ENCODE measurements at regions not wholly inside any gene's neighbourhood (a gene's known extent, or its start where the extent isn't known, plus 50 kb on each side); places are given as distances from the start of the nearest gene placed in this dataset.
A peak's percentile ranks its signal among the peaks of the same experiment; 100 is the strongest.
"Not testable (repeated sequence)": the region's sequence is repeated elsewhere in the genome, so short reads cannot be mapped to it uniquely, and the experiment has no call there.

DNA sequence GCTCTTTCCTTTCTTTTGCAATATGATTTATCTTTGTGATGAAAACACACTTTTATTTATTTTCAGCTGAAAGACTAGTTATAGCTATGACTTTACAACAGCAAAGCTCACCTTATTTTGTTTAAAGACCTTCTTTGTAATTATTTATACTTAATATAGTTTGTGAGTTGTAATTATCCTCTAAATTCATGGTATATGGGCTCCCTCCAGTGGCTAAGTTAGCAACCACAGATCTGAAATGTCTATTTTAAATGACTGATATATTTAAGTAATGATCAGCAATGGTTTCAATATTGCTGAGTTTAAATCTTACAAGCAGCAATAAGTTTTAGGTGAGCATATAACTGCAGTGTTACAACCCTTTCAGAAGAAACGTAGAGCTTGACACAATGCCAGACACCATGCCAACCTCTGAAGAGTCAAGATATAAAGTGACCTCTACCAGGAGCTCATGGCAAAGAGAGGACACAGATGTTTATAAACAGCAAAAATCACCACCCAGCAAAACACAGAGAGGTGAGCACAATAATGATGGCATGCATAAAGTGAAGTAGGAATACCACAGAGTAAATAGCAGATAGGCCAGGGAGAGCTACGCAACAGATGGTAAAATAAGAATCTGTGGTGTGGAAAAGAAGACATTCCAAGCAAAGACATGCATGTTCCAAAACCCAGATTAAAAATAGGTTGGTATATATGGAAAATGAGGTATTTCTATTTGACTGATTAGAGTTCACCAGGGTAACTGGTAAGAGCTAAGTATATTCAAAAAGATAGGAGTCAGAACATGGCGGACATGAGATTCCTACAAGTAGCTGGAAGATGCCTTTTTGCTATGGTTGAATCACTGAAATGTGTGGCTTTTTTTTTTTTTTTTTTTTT, 143.7 kb upstream of the ZNF385D start:
- peak; percentile 29 for DNase-seq (ENCODE audit: low read depth)

DNA sequence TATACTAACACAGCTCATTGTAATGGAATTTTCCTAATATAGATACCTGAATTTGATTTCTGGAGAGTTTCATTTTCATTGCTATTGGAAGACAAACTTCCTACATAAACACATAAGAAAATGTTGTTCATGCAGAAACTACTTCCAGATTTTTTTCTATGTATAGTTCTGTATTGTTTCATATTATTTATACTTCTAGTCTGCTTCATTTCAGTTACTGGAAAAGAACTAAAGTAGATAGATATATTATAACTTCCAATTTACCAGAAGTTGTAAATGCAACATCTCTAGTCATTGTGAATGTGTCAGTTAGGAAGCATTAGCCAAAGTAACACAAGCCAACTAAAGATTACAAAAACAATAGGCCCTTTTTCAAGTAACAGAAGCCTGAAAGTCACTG, 147.3 kb upstream of the ZNF385D start:
- DNase-seq (ENCODE audit: low read depth) = no peak

DNA sequence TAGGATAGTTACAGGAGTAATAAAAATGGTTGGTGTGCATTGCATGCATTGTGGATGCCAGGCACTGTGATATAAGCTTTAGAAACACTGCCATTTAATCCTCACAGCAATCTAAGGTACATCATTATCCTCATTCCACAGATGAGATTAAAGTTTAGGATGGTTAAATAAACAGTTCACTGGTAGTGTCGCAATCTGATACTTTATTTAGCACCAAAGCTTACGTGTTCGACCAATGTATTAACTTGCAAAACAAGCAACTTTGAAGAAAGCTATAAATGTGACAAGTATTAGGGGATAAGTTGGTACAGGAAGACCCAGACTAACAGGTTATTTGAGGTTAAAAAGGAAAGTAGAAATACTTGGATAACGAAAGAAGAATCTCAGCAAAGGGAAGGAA, 150.5 kb upstream of the ZNF385D start:
- DNase-seq (ENCODE audit: low read depth) = peak; percentile 27

GRCh38 chr3:21902956-21903355, 151.9 kb upstream of the ZNF385D start:
- DNase-seq (ENCODE audit: low read depth) = no peak

DNA sequence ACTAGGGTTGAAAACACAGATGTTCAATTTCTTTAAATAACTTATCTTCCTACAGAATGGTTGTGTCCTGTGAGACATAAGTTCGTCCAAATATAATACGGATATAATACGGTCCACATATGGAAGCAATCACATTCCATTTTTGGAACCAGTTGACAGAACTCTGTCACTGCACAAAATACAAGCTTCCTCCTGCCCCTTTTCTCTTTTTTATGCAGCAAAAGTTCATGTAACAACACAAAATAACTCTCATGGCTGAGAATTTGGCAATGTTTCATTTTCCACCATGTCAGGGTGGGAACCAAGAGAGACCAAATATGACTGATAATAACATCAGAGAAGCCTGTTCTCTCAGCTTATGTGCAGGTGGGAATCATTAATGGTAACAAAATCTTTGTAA, 158.1 kb upstream of the ZNF385D start:
- DNase-seq (ENCODE audit: low read depth) = no peak

DNA sequence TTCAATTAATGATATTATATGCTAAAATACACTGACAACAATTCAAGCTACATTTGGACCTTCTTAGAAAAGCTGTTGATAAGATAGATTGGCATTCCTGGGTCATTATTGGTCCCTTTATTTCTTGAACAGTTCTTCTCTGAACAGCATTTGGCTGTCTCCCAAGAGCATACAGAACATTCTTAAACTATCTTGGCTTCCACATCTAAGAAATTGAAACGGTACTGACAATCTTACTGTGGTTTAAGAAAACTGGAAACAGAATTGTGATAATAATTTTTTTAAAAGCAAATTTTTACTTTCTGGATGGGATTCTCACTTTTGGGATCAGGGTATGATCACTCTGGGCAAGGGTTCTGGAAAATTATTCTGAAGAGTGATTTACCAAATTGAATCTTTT, 161.7 kb upstream of the ZNF385D start:
- no peak for DNase-seq (ENCODE audit: low read depth)

- peak; percentile 9 for DNase-seq (ENCODE audit: low read depth)
Observed at GRCh38 chr3:21913791-21914190, 162.8 kb upstream of the ZNF385D start.

DNA sequence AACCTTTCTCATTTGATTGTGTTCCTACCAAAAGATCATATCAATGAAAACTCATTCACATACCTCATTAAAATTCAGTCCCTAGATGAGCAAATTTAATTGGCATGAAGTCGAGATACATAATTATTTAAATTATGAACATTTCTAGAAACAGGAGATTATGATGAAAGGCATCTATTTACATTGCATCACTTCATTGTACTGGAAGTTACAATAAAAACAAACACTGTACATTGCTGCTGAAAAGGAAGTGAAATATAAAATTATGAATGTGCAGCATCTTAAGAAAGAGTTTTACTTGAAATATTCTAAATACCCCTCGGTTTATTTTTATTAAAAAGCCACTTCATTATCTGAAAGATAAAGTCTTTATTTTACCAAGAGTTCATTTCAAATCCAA, 163.4 kb upstream of the ZNF385D start:
- no peak for DNase-seq (ENCODE audit: low read depth)

- DNase-seq (ENCODE audit: low read depth) = no peak
Observed at GRCh38 chr3:21919383-21919782, 168.4 kb upstream of the ZNF385D start.

DNA sequence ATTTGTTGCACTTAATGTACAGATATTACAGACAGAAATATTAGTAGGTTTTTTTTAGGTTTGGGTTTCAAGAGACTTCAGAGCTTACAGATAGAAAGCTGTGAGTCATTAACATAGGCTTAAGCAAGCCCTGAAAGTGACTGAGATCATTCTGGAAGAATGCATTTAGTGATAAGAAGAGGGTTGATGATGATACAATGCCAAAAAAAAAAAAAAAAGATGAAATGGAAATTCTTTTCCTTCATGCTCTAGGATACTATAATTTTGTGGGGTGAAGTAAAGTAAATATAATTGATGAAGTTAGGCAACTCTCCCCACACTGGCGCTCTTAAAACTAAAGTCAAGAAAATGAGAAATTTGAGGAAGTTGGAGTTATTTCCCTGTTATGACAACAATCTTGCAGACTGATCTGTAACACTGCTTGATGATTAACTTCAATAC, 169.4 kb upstream of the ZNF385D start:
- peak; percentile 15 for DNase-seq (ENCODE audit: low read depth)

- not testable (repeated sequence) for DNase-seq (ENCODE audit: low read depth)
Observed at GRCh38 chr3:21923156-21923555, 172.1 kb upstream of the ZNF385D start.

- DNase-seq (ENCODE audit: low read depth) = no peak
Observed at GRCh38 chr3:21927261-21927660, 176.3 kb upstream of the ZNF385D start.

- no peak for DNase-seq (ENCODE audit: low read depth)
Observed at GRCh38 chr3:21934591-21934990, 183.6 kb upstream of the ZNF385D start.

GRCh38 chr3:21936207-21936606, 185.2 kb upstream of the ZNF385D start:
- DNase-seq (ENCODE audit: low read depth) = no peak

DNA sequence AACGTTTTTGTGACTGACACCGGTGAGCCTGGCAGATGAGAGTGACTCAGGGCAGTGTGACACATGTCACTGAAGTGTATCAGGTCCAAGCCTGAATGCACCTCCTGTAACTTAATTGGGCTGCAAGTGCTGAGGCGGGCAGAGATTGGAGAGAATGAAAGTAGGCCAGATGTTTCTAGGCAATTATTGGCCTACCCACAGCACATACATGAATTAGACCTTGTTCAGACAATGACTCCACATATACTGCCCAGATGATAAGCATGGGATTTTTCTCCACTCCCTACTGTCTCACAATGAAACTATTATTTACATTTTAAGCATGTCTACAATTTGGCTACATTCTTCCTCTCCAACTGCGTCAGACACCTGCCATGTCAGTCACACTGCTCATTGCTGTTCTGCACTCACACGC, 187.3 kb upstream of the ZNF385D start:
- no peak for DNase-seq (ENCODE audit: low read depth)

GRCh38 chr3:21942328-21942727, 191.3 kb upstream of the ZNF385D start:
- DNase-seq (ENCODE audit: low read depth) = peak; percentile 8

GRCh38 chr3:21944251-21944650, 193.2 kb upstream of the ZNF385D start:
- DNase-seq (ENCODE audit: low read depth) = peak; percentile 65

GRCh38 chr3:21952856-21953255, 201.8 kb upstream of the ZNF385D start:
- DNase-seq (ENCODE audit: low read depth) = no peak

GRCh38 chr3:21954709-21955108, 203.7 kb upstream of the ZNF385D start:
- DNase-seq (ENCODE audit: low read depth) = no peak

GRCh38 chr3:21955406-21955805, 204.4 kb upstream of the ZNF385D start:
- no peak for DNase-seq (ENCODE audit: low read depth)

DNA sequence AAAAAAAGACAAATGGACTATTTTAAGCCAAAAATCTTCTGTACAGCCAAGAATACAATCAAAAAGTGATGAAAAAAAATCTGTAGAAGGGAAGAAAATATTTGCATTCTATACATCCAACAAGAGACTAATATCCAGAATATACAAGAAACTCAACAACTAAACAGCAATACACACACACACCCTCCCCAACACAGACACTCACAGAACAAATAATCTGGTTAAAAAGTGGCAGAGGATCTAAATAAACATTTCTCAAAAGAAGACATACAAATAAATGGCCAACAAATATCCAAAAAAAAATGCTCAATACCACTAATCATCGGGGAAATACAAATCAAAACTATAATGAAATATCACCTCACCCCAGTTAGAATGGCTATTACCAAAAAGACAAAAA, 209.0 kb upstream of the ZNF385D start:
- DNase-seq (ENCODE audit: low read depth) = no peak

DNA sequence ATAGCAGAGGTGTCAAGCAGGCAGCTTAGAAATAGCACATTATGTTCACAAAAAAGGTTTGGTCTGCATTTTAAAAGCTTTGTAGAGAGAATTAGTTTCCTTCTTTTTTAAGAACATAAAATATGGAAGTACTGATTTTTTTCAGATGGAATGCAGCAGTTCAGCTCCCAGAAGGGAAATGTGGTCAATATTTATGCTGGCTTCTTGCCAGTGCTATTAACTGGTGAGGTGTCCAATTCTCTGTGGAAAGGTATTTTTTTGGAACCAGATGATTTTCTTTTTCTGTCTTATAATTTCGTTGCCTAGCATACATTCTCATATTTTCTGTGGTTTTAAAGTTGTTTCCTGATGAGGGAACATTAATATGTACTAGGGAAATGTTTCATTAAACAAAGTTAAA, 211.4 kb upstream of the ZNF385D start:
- no peak for DNase-seq (ENCODE audit: low read depth)

GRCh38 chr3:21966457-21966856, 215.4 kb upstream of the ZNF385D start:
- DNase-seq (ENCODE audit: low read depth) = not testable (repeated sequence)

DNA sequence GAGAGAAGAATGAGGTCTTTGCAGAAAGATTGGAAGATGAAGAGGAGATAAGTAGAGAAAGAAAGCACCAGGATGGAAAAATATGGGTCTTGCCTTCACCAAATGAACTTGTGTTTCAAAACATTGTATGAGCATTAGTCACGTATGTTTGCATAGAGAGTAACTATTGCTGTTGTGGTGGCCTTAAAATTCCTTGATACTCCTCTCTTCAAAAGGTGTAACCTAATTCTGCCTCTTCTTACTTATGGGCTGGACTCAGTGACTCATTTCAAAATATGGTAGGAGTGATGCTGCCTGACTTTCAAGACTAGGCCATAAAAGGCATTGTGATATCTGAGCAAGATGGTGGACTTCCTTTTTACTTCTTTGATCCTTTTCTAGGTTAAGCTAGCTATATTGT, 228.7 kb upstream of the ZNF385D start:
- peak; percentile 13 for DNase-seq (ENCODE audit: low read depth)
